HepG2 (cell line): ENCODE measurements at regions not wholly inside any gene's neighbourhood (a gene's known extent, or its start where the extent isn't known, plus 50 kb on each side); places are given as distances from the start of the nearest gene placed in this dataset.

ENCODE experiments used
- MTA3 ChIP-seq: sonication (generic); formaldehyde crosslinking; IDR thresholded peaks from 2 replicates; pipeline ENCODE4 v1.4.0; 2020; ENCODE audit warnings: missing genetic modification reagents
- MYC ChIP-seq: sonication (generic); formaldehyde crosslinking; IDR thresholded peaks from 2 replicates; pipeline ENCODE4 v1.9.0; 2021; ENCODE audit warnings: missing genetic modification reagents, borderline replicate concordance
- SMARCC2 ChIP-seq: fragments of 450-650 bp; IDR thresholded peaks from 2 replicates; pipeline ENCODE4 v1.6.1; 2017; ENCODE audit warnings: antibody characterized with exemption, mild to moderate bottlenecking
- TAF1 ChIP-seq: sonication (generic); formaldehyde crosslinking; IDR thresholded peaks from 2 replicates; pipeline ENCODE4 v1.4.0; 2020; ENCODE audit warnings: missing genetic modification reagents
- TBP ChIP-seq: sonication (generic); formaldehyde crosslinking; IDR thresholded peaks from 2 replicates; pipeline ENCODE4 v1.5.0; 2020; ENCODE audit warnings: missing genetic modification reagents
- ZBTB7B ChIP-seq: sonication (generic); formaldehyde crosslinking; IDR thresholded peaks from 2 replicates; pipeline ENCODE4 v1.4.0; 2020; ENCODE audit warnings: missing genetic modification reagents
- TF ChIP-seq, protein P1 (sequence below): sonication (generic); formaldehyde crosslinking; IDR thresholded peaks from 2 replicates; pipeline ENCODE4 v1.5.0; 2020; ENCODE audit warnings: mild to moderate bottlenecking, missing genetic modification reagents, moderate library complexity
- TF ChIP-seq, protein P2 (sequence below): sonication (generic); formaldehyde crosslinking; IDR thresholded peaks from 2 replicates; pipeline ENCODE4 v1.5.0; 2020; ENCODE audit warnings: missing genetic modification reagents, mild to moderate bottlenecking, borderline replicate concordance
- TF ChIP-seq, protein P3 (sequence below): sonication (generic); formaldehyde crosslinking; IDR thresholded peaks from 2 replicates; pipeline ENCODE4 v1.5.0; 2020; ENCODE audit warnings: mild to moderate bottlenecking, low read depth, missing genetic modification reagents, borderline replicate concordance
- TF ChIP-seq, protein P4 (sequence below): sonication (generic); formaldehyde crosslinking; IDR thresholded peaks from 2 replicates; pipeline ENCODE4 v1.4.0; 2020; ENCODE audit warnings: missing genetic modification reagents, borderline replicate concordance

DNA sequence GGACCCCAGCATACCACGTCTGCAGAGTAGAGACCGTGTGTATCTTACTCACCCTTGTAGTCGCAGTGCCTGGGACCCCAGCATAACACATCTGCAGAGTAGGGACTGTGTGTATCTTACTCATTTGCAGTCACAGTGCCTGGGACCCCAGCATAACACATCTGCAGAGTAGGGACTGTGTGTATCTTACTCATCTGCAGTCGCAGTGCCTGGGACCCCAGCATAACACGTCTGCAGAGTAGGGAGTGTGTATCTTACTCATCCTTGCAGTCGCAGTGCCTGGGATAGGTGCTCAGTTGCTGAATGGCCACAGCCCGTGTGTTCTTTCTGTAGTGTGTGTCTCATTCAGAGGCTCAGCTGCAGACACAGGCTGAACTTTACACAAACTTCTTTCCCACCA is 71.4 kb upstream of the FRG1 start:
- TF ChIP-seq, protein P1, sequence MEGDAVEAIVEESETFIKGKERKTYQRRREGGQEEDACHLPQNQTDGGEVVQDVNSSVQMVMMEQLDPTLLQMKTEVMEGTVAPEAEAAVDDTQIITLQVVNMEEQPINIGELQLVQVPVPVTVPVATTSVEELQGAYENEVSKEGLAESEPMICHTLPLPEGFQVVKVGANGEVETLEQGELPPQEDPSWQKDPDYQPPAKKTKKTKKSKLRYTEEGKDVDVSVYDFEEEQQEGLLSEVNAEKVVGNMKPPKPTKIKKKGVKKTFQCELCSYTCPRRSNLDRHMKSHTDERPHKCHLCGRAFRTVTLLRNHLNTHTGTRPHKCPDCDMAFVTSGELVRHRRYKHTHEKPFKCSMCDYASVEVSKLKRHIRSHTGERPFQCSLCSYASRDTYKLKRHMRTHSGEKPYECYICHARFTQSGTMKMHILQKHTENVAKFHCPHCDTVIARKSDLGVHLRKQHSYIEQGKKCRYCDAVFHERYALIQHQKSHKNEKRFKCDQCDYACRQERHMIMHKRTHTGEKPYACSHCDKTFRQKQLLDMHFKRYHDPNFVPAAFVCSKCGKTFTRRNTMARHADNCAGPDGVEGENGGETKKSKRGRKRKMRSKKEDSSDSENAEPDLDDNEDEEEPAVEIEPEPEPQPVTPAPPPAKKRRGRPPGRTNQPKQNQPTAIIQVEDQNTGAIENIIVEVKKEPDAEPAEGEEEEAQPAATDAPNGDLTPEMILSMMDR = no peak
- TF ChIP-seq, protein P2, sequence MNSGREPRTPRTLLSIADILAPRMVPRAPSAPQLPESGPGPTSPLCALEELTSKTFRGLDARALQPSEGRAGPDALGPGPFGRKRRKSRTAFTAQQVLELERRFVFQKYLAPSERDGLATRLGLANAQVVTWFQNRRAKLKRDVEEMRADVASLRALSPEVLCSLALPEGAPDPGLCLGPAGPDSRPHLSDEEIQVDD (CRISPR knock-in tag) = no peak
- no peak for TF ChIP-seq MYC (CRISPR knock-in tag)
- no peak for TF ChIP-seq ZBTB7B
- no peak for TF ChIP-seq TAF1
- TF ChIP-seq SMARCC2 = no peak
- TF ChIP-seq, protein P3, sequence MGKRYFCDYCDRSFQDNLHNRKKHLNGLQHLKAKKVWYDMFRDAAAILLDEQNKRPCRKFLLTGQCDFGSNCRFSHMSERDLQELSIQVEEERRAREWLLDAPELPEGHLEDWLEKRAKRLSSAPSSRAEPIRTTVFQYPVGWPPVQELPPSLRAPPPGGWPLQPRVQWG (CRISPR knock-in tag) = no peak
- TF ChIP-seq, protein P4, sequence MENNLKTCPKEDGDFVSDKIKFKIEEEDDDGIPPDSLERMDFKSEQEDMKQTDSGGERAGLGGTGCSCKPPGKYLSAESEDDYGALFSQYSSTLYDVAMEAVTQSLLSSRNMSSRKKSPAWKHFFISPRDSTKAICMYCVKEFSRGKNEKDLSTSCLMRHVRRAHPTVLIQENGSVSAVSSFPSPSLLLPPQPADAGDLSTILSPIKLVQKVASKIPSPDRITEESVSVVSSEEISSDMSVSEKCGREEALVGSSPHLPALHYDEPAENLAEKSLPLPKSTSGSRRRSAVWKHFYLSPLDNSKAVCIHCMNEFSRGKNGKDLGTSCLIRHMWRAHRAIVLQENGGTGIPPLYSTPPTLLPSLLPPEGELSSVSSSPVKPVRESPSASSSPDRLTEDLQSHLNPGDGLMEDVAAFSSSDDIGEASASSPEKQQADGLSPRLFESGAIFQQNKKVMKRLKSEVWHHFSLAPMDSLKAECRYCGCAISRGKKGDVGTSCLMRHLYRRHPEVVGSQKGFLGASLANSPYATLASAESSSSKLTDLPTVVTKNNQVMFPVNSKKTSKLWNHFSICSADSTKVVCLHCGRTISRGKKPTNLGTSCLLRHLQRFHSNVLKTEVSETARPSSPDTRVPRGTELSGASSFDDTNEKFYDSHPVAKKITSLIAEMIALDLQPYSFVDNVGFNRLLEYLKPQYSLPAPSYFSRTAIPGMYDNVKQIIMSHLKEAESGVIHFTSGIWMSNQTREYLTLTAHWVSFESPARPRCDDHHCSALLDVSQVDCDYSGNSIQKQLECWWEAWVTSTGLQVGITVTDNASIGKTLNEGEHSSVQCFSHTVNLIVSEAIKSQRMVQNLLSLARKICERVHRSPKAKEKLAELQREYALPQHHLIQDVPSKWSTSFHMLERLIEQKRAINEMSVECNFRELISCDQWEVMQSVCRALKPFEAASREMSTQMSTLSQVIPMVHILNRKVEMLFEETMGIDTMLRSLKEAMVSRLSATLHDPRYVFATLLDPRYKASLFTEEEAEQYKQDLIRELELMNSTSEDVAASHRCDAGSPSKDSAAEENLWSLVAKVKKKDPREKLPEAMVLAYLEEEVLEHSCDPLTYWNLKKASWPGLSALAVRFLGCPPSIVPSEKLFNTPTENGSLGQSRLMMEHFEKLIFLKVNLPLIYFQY (CRISPR knock-in tag) = no peak
- TF ChIP-seq TBP (CRISPR knock-in tag) = no peak
- no peak for TF ChIP-seq MTA3 (CRISPR knock-in tag)
